Endothelial cell of umbilical vein (primary cell): ENCODE measurements at regions not wholly inside any gene's neighbourhood (a gene's known extent, or its start where the extent isn't known, plus 50 kb on each side); places are given as distances from the start of the nearest gene placed in this dataset.

Source experiments
- BruUV-seq: library from RNA; stranded (reverse); fragments of 400-500 nt; replicated peaks from 2 replicates; lab custom pipeline; 2021; lab: Mats Ljungman, UMichigan
- CTCF ChIA-PET: fragments of 300-600, 350-600 bp; sonication (Branson Sonifier 250); formaldehyde crosslinking; loops from one replicate; lab custom pipeline; 2021; ENCODE audit warnings: antibody characterized with exemption, inconsistent platforms; lab: Charles Lee
- POLR2A ChIA-PET: fragments of 300-600, 350-600 bp; sonication (Branson Sonifier 250); formaldehyde crosslinking; loops from one replicate; lab custom pipeline; 2021; ENCODE audit warnings: antibody characterized with exemption, inconsistent platforms; lab: Charles Lee
- DNase-seq: peaks from one replicate; pipeline ENCODE4 v3.0.0-alpha.2; 2011; ENCODE audit warnings: low read depth, low spot score
- FAIRE-seq: peaks from 2 replicates; lab custom pipeline; 2011; peaks lifted over from hg19 to GRCh38; lab: Jason Lieb, UNC
- H2AFZ ChIP-seq: 2 replicates; pipeline ENCODE4 v1.6.0; 2012; ENCODE audit warnings: low read depth, low read length, control low read depth, inconsistent platforms
- H3K27ac ChIP-seq: 2 replicates; pipeline ENCODE4 v1.5.1; 2011; ENCODE audit warnings: low read depth, mild to moderate bottlenecking, control low read depth, low read length, moderate library complexity; ENCODE audit not compliant: insufficient read depth
- H3K27me3 ChIP-seq, 2 experiments: 2 replicates each; pipeline versions ENCODE4 v1.6.0 to v1.6.1; 2011; ENCODE audit warnings: low read length in 2 of 2, mixed read lengths in 1 of 2; ENCODE audit not compliant: control insufficient read depth in 2 of 2, insufficient read depth in 2 of 2
- H3K36me3 ChIP-seq, 2 experiments: 2 replicates in 1 of 2; 3 replicates in 1 of 2; pipeline ENCODE4 v1.5.1; 2011; ENCODE audit warnings: low read length in 2 of 2, mild to moderate bottlenecking in 1 of 2, moderate library complexity in 1 of 2; ENCODE audit not compliant: control insufficient read depth in 2 of 2, insufficient read depth in 2 of 2; ENCODE audit errors: extremely low read depth in 1 of 2
- H3K4me1 ChIP-seq: 3 replicates; pipeline ENCODE4 v1.5.1; 2011; ENCODE audit warnings: mild to moderate bottlenecking, low read length; ENCODE audit not compliant: control insufficient read depth, insufficient read depth; ENCODE audit errors: extremely low read depth
- H3K4me2 ChIP-seq: 2 replicates; pipeline ENCODE4 v1.6.1; 2011; ENCODE audit warnings: low read length, control low read depth, mixed read lengths; ENCODE audit not compliant: insufficient read depth
- H3K4me3 ChIP-seq, 3 experiments: fragments of 200-600 bp in 1 of 3; sonication (generic), shearing (Covaris generic) in 1 of 3; replicated peaks in 1 of 3; 2 replicates each; pipeline ENCODE4 v1.5.1; 2011 to 2016; ENCODE audit warnings: control low read depth in 3 of 3, low read length in 3 of 3, mild to moderate bottlenecking in 2 of 3, inconsistent platforms in 1 of 3, low read depth in 1 of 3, moderate library complexity in 1 of 3; ENCODE audit not compliant: insufficient read depth in 1 of 3
- H3K79me2 ChIP-seq: 2 replicates; pipeline ENCODE4 v1.6.0; 2012; ENCODE audit warnings: low read length, inconsistent platforms; ENCODE audit not compliant: control insufficient read depth, insufficient read depth
- H3K9ac ChIP-seq: replicated peaks from 2 replicates; pipeline ENCODE3; 2011; ENCODE audit warnings: low read length, control low read depth; ENCODE audit not compliant: insufficient read depth; ENCODE audit errors: extremely low read depth
- H3K9me1 ChIP-seq: replicated peaks from 3 replicates; pipeline ENCODE4 v1.6.0; 2011; ENCODE audit warnings: mild to moderate bottlenecking, low read length; ENCODE audit not compliant: control insufficient read depth, insufficient read depth; ENCODE audit errors: extremely low read depth
- H3K9me3 ChIP-seq: replicated peaks from 2 replicates; pipeline ENCODE4 v1.5.1; 2012; ENCODE audit warnings: low read length, inconsistent platforms; ENCODE audit not compliant: control insufficient read depth, insufficient read depth
- H4K20me1 ChIP-seq: replicated peaks from 2 replicates; pipeline ENCODE3; 2011; ENCODE audit warnings: mild to moderate bottlenecking, low read length; ENCODE audit not compliant: control insufficient read depth, insufficient read depth; ENCODE audit errors: extremely low read depth
- EZH2 ChIP-seq: IDR thresholded peaks from 2 replicates; pipeline ENCODE4 v1.6.1; 2012; ENCODE audit warnings: borderline replicate concordance, low read depth, mild to moderate bottlenecking, moderate library complexity, low read length, inconsistent platforms; ENCODE audit not compliant: severe bottlenecking
- FOS ChIP-seq: IDR thresholded peaks from 2 replicates; pipeline ENCODE4 v1.6.1; 2011; ENCODE audit warnings: mild to moderate bottlenecking, low read length, moderate library complexity, borderline replicate concordance; ENCODE audit not compliant: insufficient read depth
- GATA2 ChIP-seq: IDR thresholded peaks from 2 replicates; pipeline ENCODE4 v1.7.0; 2011; ENCODE audit warnings: low read depth, mild to moderate bottlenecking, moderate library complexity, mixed read lengths, low read length; ENCODE audit not compliant: insufficient read length, insufficient read depth
- JUN ChIP-seq: IDR thresholded peaks from 2 replicates; pipeline ENCODE4 v1.6.1; 2011; ENCODE audit warnings: borderline replicate concordance, low read depth; ENCODE audit not compliant: insufficient read length, insufficient read depth
- MYC ChIP-seq: IDR thresholded peaks from one replicate; pipeline ENCODE4 v1.6.1; 2011; ENCODE audit warnings: mild to moderate bottlenecking, low read depth, low read length
- POLR2A ChIP-seq: IDR thresholded peaks from 2 replicates; pipeline ENCODE4 v1.6.1; 2012; ENCODE audit warnings: low read depth, mild to moderate bottlenecking, control low read depth, low read length
- POLR2AphosphoS5 ChIP-seq: IDR thresholded peaks from 2 replicates; pipeline ENCODE4 v1.6.1; 2012; ENCODE audit warnings: low read depth, mild to moderate bottlenecking, control low read depth, low read length, moderate library complexity; ENCODE audit not compliant: insufficient read depth
- dilution Hi-C: fragments of 300-500 bp; cut with MboI; formaldehyde crosslinking; loops from one replicate; pipeline ENCODE4 v1.15.0; 2019; ENCODE audit warnings: low sequenced_read_pairs; ENCODE audit not compliant: extremely low pct_ligation_motif_present
- intact Hi-C: fragments of 100-400 bp; cut with micrococcal nuclease; formaldehyde crosslinking; loops from one replicate; pipeline ENCODE4 v1.10.0; 2022
- TF ChIP-seq, protein P1 (sequence below), 2 donors: IDR thresholded peaks; 1 replicate in 1 of 2; 2 replicates in 1 of 2; pipeline ENCODE4 v1.5.1; 2011; ENCODE audit warnings: low read length in 2 of 2, mild to moderate bottlenecking in 2 of 2, moderate library complexity in 2 of 2, control low read depth in 1 of 2, inconsistent platforms in 1 of 2, low read depth in 1 of 2; ENCODE audit not compliant: insufficient read depth in 1 of 2; ENCODE audit errors: extremely low read depth in 1 of 2
- TF ChIP-seq, protein P2 (sequence below): IDR thresholded peaks from 2 replicates; pipeline ENCODE4 v1.6.1; 2011; ENCODE audit not compliant: insufficient read depth, insufficient read length

DNA sequence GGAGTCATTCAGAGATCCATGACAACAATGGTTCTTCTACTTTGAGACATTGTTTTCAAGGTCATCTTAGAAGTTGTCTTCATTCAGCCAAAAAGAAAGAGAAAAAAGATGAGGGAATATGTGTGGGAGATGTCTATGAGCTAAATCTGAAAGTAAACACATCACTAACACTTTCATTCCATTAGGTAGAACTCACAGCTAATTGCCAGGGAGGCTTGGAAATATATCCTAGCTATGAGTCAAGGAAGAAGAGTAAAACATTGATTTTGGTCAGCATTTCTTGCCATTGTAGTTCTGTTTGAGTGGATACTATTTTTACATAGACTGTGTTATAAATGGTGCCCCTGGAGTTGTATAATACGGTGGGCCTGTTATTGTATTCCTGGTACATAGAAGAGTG is 316.4 kb upstream of the MYOCD start:
- no peak overlapping the region for H3K27ac ChIP-seq
- H3K36me3 ChIP-seq: no peaks in the 10 kb centered on the region
- TF ChIP-seq, protein P1, sequence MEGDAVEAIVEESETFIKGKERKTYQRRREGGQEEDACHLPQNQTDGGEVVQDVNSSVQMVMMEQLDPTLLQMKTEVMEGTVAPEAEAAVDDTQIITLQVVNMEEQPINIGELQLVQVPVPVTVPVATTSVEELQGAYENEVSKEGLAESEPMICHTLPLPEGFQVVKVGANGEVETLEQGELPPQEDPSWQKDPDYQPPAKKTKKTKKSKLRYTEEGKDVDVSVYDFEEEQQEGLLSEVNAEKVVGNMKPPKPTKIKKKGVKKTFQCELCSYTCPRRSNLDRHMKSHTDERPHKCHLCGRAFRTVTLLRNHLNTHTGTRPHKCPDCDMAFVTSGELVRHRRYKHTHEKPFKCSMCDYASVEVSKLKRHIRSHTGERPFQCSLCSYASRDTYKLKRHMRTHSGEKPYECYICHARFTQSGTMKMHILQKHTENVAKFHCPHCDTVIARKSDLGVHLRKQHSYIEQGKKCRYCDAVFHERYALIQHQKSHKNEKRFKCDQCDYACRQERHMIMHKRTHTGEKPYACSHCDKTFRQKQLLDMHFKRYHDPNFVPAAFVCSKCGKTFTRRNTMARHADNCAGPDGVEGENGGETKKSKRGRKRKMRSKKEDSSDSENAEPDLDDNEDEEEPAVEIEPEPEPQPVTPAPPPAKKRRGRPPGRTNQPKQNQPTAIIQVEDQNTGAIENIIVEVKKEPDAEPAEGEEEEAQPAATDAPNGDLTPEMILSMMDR (IDR thresholded peaks at IDR 0.05; ENCODE audit: extremely low read depth in 1 of 2, insufficient read depth in 1 of 2, low read depth in 1 of 2, low read length in 2 of 2): no peak
- no peak for TF ChIP-seq POLR2A
- no peak overlapping the region for H3K4me3 ChIP-seq
- H3K9ac ChIP-seq: no peak overlapping the region
- no peaks in the 10 kb centered on the region for H3K27me3 ChIP-seq
- H3K4me1 ChIP-seq: no peaks in the 10 kb centered on the region
- no peak overlapping the region for H2AFZ ChIP-seq
- BruUV-seq: no TSS peak
- H3K79me2 ChIP-seq: no peaks in the 10 kb centered on the region
- ChIA-PET POLR2A (no interaction called here), CTCF (no interaction called here)
- no peaks in the 10 kb centered on the region for H4K20me1 ChIP-seq
- no peaks in the 10 kb centered on the region for H3K9me3 ChIP-seq
- H3K4me2 ChIP-seq: no peak overlapping the region
- FAIRE-seq (no peak), DNase-seq (no peak)
- H3K9me1 ChIP-seq: no peaks in the 10 kb centered on the region
- dilution Hi-C loops: no loop called here
- intact Hi-C loops: no loop called here

DNA sequence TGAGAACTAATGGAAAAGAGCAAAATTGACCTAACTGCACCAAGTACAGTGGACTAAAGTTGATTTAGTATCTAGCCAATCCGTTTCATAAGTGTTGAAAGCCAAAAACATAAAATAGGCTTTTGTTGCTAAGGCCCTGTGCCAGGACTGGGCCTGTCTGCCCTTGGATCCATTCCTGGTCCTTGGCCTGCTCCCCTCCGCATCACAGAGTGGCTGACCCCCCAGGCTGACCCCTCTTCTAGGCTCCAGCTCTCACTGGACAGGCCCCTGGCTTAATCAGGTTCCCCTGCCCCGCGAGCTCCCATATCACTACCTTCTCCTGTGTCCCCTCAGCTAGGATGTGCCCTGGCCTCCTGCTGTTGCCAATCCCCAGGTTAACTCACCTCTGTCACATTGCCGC is 313.6 kb upstream of the MYOCD start:
- dilution Hi-C loops: no loop called here
- Histone ChIP-seq H3K4me2 (no peak overlapping the region), H4K20me1 (no peaks in the 10 kb centered on the region), H3K9ac (no peak overlapping the region), H3K4me1 (no peaks in the 10 kb centered on the region), H2AFZ (no peak overlapping the region), H3K79me2 (no peaks in the 10 kb centered on the region), H3K9me3 (no peaks in the 10 kb centered on the region), H3K4me3 (no peak overlapping the region), H3K36me3 (no peaks in the 10 kb centered on the region), H3K27ac (no peak overlapping the region), H3K9me1 (no peaks in the 10 kb centered on the region), H3K27me3 (no peaks in the 10 kb centered on the region)
- ChIA-PET POLR2A (no interaction called here), CTCF (no interaction called here)
- DNase-seq (no peak), FAIRE-seq (no peak)
- BruUV-seq: no TSS peak
- intact Hi-C loops: no loop called here
- TF ChIP-seq EZH2: no peak
- TF ChIP-seq FOS: no peak
- TF ChIP-seq, protein P2, sequence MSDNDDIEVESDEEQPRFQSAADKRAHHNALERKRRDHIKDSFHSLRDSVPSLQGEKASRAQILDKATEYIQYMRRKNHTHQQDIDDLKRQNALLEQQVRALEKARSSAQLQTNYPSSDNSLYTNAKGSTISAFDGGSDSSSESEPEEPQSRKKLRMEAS: no peak
- TF ChIP-seq GATA2: no peak
- TF ChIP-seq POLR2AphosphoS5: no peak
- TF ChIP-seq POLR2A: no peak
- TF ChIP-seq, protein P1 (IDR thresholded peaks at IDR 0.05; ENCODE audit: extremely low read depth in 1 of 2, insufficient read depth in 1 of 2, low read depth in 1 of 2, low read length in 2 of 2): no peak
- no peak for TF ChIP-seq MYC
- TF ChIP-seq JUN: no peak
